ENCODE measurements at regions not wholly inside any gene's neighbourhood (a gene's known extent, or its start where the extent isn't known, plus 50 kb on each side); places are given as distances from the start of the nearest gene placed in this dataset.

DNA sequence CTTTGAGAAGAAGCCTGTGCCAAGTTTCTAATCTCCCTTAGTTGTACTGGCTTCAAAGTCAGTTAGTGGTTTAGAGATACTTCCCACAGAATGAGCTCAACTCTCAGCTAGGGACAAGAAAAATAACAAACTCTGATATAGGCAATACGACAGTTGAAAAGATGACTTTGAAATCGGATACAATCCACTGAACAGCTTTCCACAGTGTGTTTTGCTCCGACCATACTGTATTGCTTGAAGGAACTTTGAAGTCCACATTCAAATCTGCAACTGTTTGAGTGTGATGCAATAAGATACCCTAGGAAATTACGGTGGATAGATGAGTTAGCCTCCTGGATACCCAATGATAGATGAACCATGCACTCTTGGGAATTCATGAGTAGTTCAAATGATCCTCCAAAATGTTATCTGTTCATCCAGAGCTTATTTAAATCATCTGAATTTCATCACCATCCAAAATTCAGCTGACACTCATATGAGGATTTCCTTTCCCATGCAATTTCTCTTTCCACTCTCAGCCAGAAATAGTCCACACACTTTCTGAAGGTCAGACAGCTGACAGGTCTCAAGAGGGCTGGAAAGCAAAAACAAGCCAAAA is 443.8 kb downstream of the HAO1 start:
- DNase-seq: no peak

DNA sequence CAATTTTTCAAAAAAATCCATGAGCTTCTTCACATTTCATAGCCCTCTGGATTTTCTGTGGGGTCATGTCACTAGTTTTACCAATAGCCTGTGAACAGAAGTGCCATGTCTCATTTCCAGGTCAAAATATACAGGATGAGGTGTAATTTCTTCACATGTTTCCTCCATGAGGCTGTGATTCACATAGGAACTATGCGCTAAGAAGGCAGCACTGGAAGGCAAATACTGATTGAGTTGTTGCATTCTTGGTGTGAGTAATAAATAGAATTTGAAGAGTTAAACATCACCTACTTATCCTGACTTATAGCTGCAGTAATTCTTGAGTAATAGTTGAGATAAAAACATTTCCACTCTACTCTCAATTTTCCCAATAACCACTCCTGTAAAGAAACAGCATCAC is 442.3 kb downstream of the HAO1 start:
- DNase-seq: no peak

DNA sequence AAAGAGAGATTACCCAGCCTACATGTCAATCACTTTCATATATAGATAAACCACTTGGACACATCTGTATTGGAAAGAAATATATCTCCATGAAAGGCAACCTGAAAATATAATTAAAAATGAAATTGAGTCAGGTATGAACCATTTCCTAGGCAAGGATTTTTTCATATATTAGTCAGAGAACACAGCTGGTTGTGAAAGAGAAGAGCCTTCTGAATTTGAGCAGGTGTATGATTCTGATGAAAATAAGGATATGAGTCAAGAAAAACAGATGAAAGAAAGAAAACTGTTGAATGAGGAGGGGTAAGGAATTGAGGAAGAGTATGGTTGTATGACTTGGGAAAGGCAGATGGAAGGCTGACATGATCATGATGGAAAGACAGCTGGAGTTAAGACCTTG is 441.1 kb downstream of the HAO1 start:
- no peak for DNase-seq

DNA sequence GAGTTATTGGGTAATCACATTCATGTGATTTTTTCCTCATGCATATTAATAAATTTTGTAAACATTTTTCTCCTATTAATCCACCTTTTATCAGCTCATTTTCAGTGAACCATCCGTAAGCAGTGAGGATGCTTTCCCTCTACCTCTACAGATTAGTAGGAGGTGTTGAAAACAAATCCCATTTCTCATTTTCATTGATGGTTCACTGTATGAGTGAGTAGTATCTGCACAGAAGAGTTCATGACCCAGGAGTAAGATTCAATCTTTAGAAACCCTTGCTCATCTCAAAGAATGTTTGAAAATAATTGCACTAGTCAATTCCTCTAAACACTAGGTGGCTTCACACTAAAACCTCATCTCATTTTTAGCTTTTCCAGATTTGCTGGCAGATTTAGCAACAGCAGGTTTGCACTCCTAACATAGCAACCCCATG is 440.0 kb downstream of the HAO1 start:
- DNase-seq: no peak

DNA sequence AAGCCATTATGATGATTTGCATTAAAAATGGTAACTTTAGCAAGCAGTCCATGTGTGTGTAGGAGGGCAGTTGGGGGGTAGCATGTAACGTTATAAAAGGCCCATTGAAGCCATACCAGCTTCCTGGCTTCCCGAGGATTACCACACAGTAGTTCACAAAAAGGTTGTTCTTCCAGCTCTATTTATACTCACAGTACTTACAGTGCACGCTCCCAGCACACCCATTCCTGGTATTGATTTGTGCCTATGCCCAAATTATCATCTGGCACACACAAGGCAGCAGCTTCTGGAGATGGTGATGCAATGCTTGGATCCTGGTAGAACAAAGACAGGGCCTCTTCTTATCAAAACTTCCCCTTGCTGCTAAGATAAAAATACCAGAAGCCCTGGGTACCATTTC is 436.8 kb downstream of the HAO1 start:
- no peak for DNase-seq

DNA sequence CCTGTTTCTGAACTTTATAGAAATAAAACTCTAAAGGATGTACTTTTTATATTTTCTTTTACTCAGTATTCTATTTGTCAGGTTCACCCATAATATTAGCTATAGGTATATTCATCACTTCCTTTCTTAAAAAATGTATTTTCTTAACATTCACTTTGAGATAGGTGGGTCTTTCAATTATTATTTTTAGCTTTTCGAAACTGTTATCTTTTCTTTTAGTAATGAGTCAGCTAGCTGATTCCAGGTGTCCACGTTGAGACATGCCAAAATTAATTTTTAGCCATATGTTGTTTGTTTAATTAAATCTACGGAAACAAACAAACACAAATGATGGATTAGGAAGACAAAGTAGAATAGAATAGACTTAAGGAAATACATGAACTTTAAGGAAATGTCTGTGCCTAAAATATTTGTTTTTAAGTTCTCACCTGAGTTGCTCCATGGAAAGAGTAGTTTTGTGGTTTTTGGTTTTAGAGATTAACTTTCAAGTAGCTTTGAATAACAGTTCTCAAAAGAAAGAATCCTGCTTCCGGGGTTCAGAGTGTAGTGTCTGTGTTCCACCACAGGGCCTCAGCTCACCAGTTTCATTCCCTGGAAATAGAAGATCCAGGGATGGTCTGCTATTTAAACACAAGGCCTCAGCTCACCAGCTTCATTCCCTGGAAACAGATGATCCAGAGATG is 435.0 kb downstream of the HAO1 start:
- no peak for DNase-seq

DNA sequence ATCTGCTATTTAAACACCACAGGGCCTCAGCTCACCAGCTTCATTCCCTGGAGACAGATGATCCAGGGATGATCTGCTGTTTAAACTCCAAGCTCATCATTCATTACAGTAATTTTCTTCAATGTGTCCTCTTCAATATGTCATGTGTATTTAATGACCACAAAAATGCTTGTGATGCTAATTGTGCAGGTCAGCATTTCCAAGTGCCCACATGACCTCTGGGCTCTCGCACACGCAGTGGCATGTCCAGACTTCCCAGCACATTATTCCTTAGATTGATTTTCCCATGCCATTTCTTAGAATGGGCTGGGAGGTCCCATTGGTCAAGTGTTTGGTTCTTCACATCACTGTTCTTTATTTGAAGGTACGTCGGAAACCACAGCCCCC is 434.4 kb downstream of the HAO1 start:
- no peak for DNase-seq

DNA sequence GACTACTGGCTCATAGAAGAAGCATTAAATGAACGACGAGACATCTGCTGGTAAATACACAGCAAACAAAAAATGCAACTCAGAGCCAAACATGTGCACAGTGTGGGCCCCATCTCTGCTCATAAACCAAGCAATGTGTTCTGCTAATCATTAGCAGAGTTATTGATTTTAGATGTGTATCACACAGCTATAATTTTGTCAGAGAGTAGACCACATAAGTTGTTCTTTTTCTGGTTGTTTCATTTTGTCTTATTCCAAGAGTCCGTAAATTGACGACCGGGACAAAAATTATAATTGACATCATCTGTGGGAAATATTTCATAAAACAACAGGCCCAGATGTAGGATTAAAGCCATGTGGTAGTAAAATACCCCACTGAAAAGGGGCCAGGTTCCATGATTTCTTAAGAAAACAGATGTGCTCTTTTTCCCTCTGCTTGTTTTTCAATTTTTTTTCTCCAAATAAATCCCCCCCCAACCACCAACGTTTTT is 423.6 kb downstream of the HAO1 start:
- no peak for DNase-seq

DNA sequence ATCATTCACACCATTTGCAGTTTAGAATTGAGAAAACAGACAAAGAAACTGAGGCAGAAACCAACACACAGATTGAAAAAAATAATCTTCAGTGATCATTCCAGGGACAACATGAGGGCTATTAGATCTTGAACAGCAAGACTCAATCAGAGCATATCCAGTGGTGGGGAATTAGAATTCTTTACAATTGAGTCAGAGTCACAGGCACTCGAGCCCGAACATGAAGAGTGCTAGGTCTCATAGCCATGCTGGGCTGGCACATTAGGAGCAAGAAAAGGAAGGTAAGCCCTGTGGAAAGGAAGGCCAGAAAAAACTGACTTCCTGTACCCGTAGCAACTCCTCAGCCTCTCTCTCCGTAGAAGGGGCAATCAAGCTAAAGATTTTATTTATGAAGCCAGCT is 419.9 kb downstream of the HAO1 start:
- DNase-seq: no peak

DNA sequence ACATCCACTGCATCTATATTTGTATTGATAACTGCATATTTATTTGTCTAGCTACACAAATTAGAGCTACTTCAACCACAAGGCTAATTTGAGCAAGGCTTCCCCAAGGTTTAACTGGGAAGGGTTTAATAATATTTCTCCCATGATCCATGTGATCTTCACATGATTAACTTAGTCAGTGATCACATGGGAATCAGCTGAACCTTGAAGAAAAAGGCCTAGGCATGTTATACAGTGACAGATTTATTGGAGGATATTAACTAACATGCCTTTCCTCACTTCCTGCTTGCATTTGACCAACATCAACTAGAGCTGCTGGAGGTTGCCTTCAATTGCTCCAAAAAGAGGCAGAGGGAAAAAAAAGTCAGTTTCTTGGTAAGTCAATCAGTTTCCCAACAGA is 417.0 kb downstream of the HAO1 start:
- no peak for DNase-seq

DNA sequence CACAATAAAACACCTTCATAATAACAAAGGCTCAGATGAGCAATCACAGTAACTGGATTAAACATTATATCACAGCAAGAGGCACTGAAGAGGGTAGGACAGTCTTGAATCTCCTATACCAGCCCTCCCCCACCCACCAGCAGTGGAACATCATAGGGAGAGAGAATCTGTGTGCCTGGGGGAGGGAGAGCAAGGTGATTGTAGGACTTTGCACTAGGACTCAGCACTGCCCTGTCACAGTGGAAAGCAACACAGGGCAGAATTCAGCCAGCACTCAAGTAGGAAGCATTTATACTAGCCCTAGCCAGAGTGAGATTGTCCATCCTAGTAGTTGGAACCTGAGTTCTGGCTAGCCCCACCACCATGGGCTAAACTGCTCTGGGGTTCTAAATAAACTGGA is 400.2 kb downstream of the HAO1 start:
- DNase-seq: no peak

DNA sequence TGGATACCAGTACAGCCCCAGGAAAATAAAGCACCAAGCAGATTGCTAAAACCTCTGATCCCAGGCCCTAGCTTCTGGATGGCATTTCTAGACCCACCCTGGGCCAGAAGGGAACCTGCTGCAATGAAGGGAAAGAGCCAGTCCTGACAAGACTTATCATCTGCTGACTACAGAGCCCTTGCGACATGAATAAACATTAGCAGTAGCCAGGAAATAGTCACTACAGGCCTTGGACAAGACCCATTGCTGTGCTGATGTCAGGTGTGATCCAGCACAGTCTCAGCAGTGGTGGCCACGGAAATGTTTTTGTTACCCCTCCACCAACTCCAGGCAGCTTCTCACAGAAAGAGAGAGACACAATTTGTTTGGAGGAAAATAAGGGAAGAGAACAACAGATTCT is 399.3 kb downstream of the HAO1 start:
- no peak for DNase-seq

DNA sequence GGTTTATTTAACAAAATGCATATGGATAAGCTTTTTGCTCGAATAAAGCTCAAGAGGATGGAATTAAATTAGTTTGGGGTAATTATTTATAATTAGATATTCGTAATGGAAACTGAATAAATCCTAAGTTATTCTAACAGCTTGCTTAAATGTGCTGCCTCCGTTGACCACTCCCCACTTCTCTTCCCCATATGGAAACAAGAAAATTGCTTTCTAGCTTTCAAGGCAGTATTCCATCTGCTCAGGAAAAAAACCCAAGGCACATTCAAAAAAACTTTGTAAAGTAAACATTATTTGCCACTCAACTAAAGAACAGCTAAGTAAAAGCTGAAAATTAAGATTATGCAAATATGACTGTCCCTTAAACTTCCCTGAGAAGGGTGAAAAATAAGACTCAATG is 369.2 kb downstream of the HAO1 start:
- no peak for DNase-seq

DNA sequence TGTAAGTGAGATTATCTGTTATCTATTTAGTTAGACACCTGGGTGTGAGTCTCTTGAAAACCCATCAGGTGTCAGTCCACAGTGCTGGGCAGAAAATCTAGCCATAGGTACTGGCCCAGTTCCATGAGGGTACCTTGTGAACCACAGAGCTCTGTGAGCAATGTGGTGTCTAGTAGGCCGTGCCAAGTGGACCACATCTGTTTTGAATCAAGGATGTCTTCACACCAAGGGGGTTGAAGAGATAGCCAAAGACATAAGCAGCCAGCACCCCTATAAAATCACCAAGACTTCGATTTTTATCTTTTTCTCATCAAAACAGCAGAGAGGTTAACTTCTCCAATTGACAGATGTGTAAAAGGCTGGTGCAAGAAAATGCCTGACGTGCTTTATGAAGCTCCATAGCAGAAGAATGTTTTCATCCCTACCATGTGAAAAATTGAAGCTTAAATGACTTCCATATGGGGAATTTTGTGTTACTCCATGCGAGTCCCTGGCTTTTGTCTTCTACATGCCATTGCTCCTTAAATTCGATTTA is 368.7 kb downstream of the HAO1 start:
- DNase-seq: no peak

DNA sequence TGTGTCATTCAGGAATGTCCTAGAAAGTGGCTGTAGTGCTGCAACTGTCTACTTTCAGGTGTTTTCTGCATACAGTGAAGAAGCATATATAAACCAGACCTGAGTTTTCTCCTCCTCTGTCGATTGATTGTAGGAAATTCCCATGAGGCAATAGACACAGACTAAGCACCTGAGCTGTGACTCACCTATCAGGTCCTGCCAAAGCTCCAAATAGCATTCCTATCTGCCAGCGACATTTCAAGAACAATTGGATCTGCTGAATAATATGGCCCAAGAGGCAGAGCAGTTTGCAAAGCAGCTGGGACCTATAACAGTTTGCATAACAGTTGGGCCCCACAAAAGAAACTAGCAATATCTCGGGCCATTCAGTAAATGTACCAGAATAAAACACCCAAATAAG is 360.4 kb downstream of the HAO1 start:
- DNase-seq: no peak

DNA sequence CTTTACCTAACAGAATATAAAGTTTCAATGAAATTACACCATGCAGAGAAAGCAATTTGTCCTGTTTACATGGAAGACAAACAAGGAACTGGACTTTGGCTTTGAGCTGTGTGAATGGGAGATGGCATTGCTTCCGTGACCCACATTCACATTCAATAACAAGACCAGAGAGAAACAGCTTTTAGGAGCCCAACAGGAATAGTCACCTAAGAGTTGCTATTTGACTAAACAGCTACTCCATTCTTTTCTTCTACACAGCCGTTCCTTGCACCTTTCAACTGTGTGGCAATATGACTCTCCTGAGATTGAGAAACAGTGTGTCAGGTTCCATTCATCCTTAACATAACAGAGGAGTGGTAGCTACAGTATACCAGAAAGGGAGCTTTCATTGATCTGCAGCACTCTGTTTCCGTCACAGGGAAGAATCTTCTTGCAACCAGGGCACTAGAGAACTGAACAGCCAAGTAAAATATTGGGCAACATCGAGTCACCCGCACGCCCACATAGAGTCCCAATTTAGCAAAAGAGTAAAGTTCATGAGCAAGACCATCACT is 355.1 kb downstream of the HAO1 start:
- DNase-seq: no peak

DNA sequence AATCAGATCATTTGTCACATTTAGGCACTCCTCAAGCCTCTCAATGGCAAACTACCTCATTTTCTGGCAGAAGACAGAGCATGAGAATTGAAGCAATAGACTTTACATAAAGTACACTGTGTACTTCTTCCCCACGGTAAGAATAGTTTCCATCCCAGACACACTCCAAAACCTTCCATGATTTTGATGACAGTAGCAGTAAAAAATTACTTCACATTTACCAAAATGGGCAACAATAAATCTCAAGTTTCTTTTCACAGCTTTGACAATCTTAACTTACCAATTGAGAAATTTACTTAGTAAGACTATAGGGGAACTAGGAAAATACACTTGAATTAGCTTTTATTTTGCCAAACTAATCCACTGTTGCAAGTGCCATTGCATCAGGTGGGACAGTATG is 353.8 kb downstream of the HAO1 start:
- no peak for DNase-seq

DNA sequence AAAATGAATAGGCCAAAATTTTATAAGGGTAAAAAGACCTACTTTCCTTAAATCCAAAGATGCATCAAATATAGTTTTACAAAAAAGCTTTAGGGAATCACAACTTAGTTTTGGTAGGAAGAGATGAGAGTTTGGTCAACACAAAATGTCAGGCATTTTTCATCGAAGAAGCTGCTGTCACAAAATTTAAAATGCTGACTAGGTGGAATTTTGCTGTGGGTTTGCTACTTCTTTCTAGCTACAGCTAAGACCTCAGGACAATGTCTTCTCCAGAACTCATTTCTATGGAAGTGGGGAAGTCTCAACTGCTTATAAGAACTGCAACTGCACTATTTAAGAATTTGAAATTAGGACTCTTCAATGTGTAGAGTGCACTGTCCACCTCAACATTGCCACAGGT is 351.1 kb downstream of the HAO1 start:
- no peak for DNase-seq

DNA sequence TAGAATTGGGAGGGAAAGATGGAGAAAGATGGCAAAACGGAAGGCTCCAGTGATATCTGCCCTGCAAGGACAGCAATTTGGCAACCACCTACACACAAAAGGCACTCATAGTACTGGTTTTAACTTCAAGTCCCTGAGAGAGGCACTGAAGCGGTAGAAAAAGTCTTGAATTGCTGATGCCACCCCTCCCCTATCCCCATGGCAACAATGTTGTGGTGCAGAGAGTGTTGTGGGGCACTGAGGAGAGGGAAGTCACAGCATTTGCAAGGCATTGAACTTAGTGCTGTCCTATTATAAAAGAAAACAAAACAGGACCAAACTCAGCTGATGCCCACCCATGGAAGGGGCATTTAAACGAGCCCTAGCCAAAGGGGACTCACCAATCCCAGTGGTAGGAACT is 343.7 kb downstream of the HAO1 start:
- no peak for DNase-seq

DNA sequence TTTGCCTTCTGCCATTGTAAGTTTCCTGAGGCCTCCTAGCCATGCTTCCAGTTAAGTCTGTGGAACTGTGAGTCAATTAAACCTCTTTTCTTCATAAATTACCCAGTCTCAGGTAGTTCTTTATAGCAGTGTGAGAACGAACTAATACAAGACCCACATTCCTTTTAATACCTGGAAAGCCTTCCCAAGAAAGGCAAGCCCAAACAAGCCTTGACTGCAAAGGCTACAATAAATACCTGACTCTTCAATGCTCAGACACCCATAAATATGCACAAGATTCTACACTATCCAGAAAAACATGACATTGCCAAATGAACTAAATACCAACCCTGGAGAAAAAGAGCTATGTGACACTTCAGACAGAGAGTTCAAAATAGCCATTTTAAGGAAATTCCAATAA is 338.8 kb downstream of the HAO1 start:
- no peak for DNase-seq

DNA sequence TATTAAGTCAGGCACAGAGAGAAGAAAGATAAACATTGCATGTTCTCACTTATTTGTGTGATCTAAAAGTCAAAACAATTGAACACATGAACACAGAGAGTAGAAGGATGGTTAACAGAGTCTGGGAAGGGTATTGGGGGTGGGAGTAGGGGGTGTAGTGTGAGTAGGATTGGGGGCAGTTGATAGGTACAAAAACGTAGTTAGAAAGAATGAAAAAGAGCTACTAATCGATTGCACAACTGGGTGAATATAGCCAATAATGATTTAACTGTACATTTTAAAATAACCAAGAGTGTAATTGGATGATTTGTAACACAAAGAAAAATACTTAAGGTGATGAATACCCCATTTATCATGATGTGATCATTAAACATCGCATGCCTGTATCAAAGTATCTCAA is 333.3 kb downstream of the HAO1 start:
- no peak for DNase-seq

DNA sequence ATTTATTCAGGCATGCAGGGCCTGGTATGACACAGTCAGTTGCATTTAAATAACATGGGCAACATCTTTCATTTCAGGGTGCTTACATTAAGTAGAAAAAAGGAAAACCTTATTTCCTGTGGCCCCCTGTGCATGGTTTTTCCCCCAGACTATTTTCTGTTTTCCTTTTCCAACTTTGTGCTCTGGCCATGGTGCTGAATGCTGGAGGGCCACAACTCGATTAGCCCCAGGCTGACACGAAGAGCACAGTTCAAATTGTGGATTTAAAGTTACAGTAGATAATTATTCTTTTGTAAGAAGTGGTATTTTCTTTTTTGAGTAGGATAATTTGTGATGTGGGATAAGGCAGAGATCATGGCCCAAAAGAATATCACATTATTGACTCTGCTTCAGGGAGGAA is 332.0 kb downstream of the HAO1 start:
- no peak for DNase-seq

DNA sequence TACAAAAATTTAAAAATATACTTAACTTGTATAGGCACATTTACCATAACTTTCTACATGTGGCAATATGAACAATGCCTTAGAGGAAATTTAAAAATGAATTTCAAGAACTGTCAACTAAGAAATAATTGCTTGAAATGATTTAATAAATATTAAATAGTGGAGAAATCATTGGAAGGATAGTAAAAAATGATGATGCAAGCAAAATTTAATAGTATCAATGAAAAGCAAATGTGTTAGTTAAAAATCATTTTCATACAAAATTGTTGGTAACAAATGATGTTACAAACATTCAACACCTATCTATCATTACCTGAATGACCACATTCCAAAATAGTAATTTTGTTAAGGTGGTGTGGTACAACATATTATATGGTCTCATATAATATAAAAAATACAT is 331.0 kb downstream of the HAO1 start:
- no peak for DNase-seq
